RPMI8226 (cell line): ENCODE measurements at regions not wholly inside any gene's neighbourhood (a gene's known extent, or its start where the extent isn't known, plus 50 kb on each side); places are given as distances from the start of the nearest gene placed in this dataset.
"Not testable (repeated sequence)": the region's sequence is repeated elsewhere in the genome, so short reads cannot be mapped to it uniquely, and the experiment has no call there.

Source experiments
- DNase-seq: peaks from one replicate; pipeline ENCODE4 v3.0.0-alpha.2; 2015

DNA sequence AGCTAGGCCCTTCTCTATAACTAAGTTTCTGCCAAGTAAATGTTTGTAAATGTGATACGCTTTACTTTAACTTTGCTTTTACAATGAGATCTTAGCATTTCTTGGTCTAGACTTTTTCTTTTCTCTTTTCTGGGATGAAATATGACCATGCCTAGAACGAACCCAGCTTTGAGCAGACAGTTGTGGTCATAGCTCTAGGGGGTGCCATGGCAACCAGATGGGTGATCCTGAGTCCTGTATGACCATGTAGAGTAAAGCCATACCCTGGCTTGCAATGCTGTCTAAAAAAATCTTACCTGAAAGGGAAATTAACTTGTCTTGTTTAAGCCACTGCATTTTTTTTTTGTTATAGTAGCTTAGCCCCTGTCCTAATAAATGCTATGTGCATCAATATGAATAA, 956.3 kb downstream of the SLC4A3 start:
- no peak for DNase-seq

DNA sequence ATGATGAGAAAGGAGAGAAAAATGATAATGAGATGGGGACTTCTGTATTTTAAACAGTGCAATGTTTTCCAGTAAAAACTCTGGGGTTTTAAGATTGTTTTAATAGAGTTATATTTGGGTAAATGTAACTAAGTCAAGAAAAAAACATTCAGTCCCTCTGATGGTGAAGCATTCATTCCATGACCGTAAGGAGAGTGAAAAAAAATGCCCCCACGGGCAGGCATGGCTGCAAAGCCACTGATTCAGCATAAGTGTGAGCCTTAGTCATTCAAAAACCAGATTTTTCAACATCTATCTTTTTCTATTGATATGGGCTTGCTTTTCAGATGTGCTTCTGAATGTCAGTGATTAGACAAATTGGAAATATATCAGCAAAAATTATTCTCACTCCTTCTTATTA, 957.8 kb downstream of the SLC4A3 start:
- no peak for DNase-seq

DNA sequence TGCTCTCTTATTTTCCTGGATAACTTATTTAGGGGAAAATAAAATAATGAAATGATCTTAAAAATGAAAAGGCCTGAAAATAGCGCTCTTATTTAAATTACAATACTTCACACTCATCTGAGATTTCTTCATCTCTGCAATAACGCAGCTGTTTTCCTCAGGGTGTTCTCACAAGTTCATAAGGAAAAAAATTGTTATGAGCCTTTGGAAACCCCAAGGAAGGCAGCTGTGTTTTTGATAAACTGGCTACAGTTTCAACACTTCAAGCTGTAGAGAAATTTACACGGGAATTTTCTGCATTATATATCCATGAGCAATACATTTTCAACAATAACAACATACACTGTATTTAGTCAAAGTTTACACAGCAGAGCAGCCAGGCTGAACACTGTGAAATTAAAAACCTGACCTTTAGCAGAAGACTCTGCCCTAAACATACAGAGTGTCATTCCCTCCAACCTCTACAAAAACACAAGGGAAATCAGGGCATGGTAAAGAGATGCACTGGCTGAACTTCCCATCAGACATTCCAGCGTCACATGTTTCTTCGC, 959.6 kb downstream of the SLC4A3 start:
- no peak for DNase-seq

DNA sequence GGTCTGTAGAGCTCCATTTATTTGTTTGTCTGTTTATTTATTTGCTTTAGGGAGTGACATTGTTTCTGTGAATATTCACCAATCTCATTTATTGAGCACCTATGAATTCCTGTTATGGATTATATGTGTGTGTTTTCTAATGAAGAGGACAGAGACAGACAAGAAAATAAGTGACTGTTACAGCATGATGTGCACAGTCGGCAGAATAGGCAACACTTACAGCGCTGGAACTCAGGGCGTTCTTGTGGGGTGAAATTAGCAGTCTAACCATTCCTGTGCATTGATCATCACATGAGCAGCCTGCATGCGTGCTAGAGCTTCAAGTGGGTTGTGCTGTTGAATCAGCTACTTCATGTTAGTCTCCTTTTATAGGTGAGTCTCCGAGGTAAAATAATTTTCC, 960.7 kb downstream of the SLC4A3 start:
- no peak for DNase-seq

DNA sequence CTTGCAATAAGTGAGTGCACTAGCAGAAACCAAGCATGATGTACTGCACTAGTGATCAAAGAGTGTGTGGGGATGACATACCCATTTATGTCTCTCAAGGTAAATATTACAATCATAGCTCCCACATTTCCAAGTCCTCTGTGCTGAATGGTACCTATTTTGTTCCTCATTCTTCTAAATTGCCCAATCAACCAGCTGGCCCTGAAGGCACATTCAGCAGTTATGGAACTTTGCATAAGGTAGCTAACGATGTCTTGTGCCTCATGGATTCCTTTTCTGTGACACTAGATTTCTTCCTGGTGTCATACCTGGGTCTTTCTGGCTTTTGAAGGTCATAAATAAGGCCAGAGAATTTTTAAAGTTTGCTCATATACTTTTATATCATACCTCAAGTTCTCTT, 963.0 kb downstream of the SLC4A3 start:
- no peak for DNase-seq

DNA sequence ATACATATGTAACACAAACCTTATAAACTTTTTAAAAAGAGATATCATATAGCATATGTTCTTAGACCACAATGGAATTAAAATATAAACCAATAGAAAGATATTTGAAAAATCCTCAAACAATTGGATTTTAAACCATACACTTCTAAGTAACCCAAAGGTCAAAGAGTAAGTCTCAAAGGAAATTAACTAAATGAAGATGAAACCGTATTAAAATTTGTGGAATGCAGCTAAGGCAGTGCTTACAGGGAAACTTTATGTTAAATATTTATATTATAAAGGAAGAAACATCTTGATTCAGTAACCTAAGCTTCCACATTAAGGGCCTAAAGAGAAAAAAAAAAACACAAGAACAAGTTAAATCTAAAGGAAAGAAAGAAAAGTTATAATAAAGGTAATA, 966.1 kb downstream of the SLC4A3 start:
- no peak for DNase-seq

DNA sequence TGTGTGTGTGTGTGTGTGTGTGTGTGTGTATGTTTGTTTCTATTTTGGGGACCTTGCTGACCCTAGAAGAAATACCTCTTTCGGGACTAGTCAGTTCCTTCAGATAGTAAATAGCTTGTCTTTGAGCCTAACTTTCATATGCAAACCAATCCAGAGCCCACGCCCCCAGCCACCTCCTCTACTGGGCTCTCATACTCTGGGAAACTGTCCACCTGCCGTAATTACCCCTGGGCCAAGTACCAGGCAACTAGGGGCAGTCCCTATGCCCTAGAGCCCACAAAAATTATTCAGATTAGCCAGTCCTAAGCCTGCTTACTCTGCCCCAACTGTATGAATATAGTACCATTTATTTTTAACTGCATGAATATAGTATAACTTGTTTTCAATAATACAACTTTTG, 970.4 kb downstream of the EPHA4 start:
- no peak for DNase-seq

DNA sequence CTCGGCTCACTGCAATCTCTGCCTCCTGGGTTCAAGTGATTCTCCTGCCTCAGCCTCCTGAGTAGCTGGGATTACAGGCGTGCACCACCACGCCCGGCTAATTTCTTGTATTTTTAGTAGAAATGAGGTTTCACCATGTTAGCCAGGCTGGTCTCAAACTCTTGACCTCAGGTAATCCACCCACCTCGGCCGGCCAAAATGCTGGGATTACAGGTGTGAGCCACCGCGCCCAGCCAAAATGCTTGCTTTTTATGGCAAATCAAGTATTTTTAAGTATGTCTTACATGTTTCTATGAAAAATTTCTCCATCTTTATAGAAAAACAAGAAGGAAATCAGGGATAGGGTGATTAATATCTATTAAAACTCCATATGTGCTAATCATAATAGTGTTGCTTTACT, 959.1 kb downstream of the EPHA4 start:
- not testable (repeated sequence) for DNase-seq

DNA sequence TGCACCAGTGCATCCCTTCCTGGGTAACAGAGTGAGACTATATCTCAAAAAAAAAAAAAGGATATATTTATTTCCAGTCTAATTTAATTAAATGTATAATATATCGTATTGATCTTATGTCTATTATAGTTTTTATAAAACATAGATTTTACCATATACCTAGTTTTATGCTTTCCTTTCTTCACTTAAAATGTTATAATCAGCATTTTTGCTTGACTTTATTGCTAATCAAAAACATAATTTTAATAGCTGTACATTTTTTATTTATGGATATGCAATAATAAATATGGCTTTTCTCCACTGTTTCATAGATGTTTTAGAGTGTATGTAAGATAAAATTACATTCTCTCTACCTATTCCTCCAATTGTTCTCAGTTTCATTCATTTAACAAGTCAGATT, 958.0 kb downstream of the EPHA4 start:
- DNase-seq = no peak

DNA sequence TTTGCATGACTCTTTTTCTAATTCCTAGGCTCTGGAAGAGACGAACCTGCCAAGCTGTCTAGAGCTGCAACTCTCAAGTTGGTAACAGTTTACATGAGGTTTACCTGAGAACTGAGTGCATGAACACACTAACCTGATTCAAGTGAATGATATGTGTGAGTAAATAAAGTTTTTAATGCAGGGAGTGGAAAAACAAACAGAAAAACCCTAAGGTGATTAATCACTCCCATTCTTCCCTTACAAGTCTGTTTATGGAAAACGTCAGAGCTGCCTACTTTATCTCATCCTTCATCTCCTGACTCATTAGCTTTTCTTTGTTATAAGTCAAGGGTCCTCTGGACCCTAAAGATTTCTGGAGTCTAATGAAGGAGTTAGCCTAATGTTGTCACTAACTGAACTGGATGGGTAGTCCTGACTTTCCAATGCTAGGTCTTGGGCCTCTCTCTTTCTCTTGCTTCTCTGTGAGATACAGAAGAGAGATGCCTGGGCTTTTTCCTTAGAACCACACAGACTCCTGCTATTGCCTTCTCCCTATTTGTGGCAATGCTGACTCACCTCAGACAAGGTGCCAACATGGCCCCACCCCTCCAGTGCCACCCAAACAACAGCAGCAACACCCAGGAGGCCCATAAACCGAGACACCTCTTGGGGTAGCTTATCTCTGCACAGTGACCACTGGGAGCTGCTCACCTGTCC, 952.4 kb downstream of the EPHA4 start:
- no peak for DNase-seq

DNA sequence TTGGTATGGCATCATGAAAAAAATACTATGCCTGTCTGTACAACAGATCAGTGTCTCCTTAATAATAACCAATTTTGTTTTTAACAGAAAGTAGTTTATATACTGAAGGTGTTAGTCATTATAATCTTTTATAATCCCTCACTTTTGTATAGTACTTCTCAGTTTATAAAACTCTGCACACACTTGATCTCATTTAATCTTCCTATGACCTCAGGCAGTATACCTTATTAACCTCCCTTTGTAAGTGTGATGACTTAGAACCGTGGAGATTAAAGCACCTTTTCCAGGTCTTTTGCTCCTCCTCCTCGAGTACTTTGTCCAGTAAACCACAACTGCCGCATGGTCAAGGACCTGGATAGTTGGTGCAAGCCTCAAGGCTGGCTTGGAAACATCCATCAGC, 945.5 kb downstream of the EPHA4 start:
- DNase-seq = no peak

DNA sequence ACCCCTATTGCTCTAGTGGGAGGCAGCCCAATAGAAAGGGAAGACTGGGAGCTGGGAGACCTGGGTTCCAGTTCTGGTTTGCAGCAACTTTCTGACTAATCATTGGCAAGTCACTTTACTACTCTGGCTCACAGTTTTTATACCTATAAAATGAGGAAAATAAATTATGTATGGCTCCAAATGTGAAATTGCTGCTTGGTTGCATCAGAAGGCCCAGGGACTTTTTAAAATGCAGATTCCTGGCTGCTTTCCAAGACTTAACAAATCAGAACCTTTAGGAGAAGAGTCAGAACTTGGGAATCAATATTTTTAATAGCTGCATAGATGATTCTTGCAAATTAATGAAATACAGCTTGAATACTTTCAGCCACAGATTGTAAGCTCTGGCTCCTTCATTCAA, 943.9 kb downstream of the EPHA4 start:
- no peak for DNase-seq

DNA sequence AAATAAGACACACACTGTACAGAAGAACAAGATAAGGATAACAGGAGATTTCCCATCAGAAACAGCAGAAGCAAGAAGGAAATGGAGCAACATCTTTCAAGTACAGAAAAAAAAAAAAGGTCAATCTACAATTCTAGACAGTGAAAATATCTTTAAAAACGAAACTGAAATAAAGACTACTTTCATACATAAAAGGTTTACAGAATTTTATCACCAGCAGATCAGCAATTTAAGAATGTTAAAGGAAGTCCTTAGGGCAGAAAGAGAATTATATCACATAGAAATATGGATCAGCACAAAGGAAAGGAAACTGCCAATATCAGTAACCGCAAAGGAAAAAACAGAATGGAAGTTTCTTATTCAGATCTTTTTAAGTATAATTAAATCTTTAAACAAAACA, 931.0 kb downstream of the EPHA4 start:
- no peak for DNase-seq

DNA sequence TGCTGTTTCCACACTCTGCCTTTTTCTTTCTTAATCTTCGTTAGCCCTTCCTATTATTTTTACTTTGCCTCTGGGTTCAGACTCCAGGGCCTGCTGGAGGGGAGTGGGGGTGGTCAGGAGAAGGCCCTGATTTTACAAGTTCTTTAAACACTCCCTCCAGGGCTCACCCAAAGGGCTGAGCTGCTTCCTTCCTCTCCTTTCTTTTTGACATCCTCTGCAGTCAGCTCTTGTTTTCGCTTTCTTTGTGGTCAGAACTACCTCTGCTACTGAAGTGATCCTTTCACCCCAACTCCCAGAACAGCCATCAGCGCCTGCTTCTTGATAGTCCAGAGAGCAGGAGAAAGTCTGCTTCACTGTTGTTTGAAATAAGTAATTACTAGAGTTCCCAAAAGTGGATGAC, 925.7 kb downstream of the EPHA4 start:
- DNase-seq = no peak

DNA sequence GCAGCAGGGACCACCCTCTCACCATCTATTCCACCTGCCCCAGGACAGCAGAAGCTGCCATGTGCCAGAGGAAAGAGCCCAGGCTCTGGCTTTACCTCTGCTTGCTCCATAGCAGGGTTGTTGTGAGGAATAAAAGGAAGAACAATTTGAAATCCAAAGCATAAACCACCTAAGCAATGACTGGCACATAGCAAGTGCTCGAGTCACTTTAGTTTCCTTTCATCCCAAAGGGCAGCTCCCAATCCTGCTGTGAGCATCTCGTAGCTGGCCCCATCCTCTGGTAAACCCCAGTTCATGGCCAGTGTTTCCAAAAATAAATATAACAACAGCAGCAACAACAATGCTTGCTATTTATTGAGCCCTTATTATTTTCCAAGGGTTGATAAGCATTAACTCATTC, 923.5 kb downstream of the EPHA4 start:
- no peak for DNase-seq

DNA sequence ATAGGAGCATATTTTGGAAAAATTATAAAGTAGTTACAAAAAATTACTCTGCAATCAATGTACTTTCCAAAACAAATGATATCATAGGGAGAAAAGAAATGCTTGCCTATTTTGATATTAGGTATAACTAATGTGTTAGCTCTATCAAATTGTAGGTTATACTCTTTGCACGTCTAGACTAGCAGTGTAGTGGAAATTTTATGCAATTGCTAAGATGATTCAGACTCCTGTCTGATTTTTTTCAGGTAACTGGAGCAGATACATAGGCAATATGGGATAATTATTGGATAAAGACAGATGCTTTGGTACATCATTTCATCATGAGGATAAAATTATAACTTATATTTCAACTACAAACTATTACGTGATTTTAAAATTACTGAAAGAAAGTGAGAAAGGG, 918.3 kb downstream of the EPHA4 start:
- no peak for DNase-seq

DNA sequence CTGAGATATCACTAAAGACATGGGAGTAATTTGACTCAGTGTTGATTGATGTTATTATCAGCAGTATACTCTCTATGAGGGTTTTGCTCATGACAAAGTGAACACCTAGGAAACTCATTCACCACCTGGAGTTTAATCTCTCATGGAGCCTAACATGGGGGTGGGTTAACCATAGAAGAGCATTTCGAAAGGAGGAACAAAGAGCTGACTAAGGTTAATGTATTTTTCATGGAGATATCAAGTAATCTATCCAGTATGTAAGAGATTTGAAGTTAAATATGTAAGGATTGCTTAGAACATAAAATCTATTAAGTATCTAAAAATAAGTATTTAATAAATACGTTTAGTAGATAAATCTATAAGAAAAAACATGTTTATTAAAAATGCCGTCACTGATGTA, 917.8 kb downstream of the EPHA4 start:
- DNase-seq = no peak

DNA sequence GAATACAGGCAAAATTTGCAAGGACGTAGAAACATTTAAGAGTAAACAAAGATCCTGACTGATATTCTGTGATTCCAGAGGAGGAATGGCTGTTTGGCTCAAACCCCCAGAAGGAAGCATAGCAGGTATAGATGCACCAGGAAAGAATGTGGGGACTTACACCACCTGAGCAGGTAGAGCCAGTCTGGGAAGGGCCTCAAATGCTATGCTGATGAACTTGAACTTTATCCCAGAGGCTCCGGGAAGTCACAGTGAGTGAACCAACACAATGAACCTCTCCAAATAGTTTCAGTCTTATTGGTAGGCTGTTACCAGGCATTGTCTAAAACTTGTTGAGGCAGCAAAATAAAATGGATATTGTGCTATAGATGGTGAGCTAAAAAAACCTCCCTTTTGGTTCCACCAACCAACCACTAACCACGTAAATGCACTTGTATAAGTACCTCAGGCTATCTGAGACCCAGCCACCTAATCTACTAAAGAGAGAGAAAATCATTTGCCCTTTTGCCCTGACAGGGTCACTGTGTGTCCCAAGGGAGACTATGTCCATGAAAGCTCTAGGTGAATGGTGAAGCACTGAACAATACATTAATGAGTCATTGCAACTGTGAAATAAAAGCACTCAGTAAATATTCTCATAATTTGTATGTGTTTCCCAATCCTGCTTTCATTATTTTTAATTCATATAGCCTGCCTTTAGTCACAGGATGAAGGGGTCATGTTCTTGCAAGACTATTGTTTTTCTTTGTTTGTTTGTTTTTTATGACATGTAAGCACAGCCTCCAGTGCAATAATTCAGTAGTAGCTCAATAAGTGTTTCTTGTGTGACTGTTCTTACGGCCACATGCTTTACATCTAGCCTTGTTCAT, 911.6 kb downstream of the EPHA4 start:
- DNase-seq = no peak

DNA sequence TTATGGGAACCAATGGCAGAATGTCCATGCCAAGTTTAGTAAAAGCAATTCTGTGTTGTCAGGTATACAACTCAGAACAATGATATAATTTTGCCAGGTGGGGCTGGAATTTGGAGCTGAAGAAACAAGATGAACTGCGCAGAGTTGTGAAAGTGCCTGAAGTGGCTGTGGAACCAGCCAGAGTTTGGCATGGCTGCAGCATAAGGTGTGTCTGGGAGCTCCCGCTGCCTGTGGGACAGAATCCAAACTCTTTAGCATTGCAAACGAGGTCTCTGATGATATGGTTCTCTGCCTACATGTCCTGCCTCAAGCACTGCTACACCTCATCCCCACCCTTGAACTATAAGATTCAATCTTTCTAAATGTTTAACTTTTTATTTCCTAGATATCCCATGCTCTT, 909.7 kb downstream of the EPHA4 start:
- no peak for DNase-seq

DNA sequence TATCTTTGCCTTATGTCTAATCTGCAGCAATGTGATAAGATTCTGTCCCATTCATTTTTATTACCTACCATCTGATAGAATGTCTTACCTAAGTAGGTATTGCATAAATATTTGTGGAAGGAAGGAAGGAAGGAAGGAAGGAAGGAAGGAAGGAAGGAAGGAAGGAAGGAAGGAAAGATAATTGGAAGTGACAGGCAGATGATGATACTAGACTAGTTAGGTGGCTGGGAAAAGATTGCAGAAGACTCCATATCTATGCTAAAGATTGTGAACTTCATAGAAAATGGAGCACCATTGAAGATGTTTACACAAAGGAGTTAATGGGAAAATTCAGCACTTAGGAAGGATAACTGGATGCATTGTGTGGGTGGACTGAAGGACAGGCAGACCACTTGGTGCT, 909.0 kb downstream of the EPHA4 start:
- no peak for DNase-seq

DNA sequence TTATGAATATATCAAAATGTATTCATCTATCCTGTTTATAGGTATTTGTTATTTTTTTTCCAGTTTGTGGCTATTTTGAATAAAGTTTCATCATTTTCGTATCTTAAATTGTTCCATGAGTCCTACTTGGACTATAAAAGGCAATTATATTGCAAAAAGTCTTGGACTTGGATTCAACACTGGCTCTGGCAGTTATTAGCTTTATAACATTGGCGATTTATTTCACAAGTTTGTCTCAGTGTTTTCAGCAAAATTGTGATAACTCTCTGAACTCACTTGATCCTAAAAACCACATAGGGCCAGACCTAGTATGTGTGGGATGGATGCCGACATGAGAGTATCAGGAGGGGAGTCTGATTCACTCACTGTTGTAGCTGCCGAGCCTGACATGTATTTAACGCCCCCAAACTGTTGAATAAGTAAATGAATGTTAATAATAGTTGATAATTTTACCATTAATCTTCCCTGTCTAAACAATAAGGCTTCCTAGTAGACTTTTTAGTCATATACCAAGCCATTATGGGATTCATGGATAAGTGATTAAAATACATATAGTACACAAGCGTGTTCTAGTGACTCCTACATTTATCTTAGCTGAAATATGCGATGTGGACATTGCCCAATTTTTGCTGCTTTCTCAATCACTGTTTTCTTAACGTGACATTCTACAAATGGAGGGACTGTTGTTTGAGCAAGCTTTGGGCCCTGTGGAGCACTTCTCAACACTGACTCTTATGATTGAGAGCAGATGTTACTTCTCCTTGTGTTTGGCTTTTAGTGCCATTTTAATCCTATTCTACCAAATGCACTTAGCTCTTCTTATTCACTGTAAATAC, 907.6 kb downstream of the EPHA4 start:
- DNase-seq = no peak

DNA sequence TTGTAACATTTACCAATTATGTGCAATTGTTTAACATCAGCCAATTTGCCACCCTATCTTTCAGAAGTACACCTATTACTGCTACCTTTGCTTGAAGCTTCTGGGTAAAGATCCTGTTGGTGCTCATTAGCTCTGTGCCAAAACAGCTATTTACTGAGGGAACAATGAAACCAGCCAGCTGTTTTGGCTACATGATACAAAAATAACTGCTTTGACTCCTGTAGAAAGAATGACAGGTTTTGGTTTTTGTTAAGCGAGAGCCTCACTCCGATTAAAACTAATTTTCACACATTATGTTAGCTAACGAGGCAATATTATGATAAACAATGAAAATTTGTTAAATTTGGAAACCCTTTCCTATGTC, 907.0 kb downstream of the EPHA4 start:
- DNase-seq = no peak

DNA sequence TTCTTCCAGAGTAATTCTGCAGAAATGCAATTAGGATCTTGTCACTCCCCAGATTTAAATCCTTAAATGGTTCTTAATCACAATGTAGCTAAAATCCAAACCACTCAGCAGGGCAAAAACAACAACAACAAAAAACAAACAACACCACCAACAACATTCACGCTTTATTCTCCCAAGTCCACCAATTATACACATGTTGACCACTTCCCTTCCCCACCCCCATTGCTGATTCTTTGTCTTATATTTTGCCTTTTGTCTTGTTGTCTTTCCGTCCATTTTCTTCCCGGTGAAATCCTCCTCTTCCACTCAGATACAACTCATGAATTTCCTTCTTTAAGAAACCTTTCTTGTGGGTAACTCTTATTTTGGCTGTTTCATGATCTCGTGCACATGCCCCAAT, 902.8 kb downstream of the EPHA4 start:
- DNase-seq = no peak

DNA sequence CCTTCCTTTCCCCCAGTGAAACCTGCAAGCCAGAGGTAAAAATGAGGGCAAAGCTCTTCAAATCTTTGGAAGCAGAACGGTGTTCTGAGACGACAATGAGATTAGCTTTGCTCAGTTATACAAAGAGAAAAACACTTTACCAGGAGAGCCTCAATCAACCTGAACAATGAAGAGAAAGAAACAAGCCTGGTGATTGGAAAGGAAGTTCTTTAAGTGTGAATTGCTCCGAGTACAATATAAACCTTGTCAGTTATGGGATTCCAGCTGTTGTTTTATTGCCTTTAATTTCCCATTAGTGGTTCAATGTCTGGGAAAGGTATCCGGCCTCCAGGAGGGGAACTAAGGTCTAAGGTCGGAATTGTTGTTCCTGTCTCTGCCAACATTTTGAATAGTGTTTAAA, 901.6 kb downstream of the EPHA4 start:
- DNase-seq = no peak
